ENCODE measurements at regions not wholly inside any gene's neighbourhood (a gene's known extent, or its start where the extent isn't known, plus 50 kb on each side); places are given as distances from the start of the nearest gene placed in this dataset.

- no peak for TF ChIP-seq CTCF (IDR thresholded peaks at IDR 0.05; ENCODE audit: low read length)
- TF ChIP-seq EZH2 (IDR thresholded peaks at IDR 0.05; ENCODE audit: borderline replicate concordance, low read length): no peak
Observed at GRCh38 chr1:115457289-115457688, 119.2 kb upstream of the NGF start.

Data from OCI-LY1 (cell line).